ENCODE measurements at regions not wholly inside any gene's neighbourhood (a gene's known extent, or its start where the extent isn't known, plus 50 kb on each side); places are given as distances from the start of the nearest gene placed in this dataset.

DNA sequence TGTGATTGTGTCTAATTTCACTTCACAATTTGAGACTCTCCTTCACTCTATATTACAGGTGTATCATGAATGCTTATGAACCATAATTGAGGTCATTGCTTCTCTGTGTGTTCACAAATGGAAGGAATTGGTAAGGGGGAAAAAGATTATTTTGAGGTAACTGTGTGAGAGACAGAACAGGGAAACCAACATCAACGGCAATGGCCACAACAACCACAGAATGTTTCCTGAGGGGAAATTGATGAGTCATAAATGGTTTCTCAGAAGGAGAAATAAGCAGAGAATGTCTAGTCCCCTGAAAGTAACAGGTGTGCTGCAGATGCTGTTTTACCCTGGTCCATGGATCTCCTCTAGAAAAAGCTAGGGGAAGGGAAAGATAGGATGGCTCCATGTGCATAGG is 361.2 kb upstream of the GALNT5 start:
- no peak overlapping the region for H3K4ac ChIP-seq (ENCODE audit: low read length)
- H3K9me3 ChIP-seq (replicated peaks in 1 of 2; ENCODE audit: control insufficient read depth in 2 of 2, insufficient read depth in 1 of 2, low read depth in 1 of 2, low read length in 2 of 2), result no peaks in the 10 kb centered on the region
- H2BK12ac ChIP-seq (ENCODE audit: low read length), result no peak overlapping the region
- no peak for DNase-seq (ENCODE audit: low spot score)
- no peak overlapping the region for H3K4me2 ChIP-seq (ENCODE audit: insufficient read depth, low read length, poor library complexity, severe bottlenecking)
- H3K4me3 ChIP-seq (ENCODE audit: low read length in 2 of 2), result no peak overlapping the region
- H4K8ac ChIP-seq (ENCODE audit: low read depth, low read length), result no peak overlapping the region
- H3K27ac ChIP-seq (replicated peaks; ENCODE audit: low read length), result no peak overlapping the region
- H2BK15ac ChIP-seq (ENCODE audit: low read length), result no peak overlapping the region
- no peak overlapping the region for H2AK5ac ChIP-seq (ENCODE audit: low read depth, low read length)
- no peak overlapping the region for H2BK5ac ChIP-seq (ENCODE audit: low read length)
- no peak overlapping the region for H3K23ac ChIP-seq (ENCODE audit: low read depth, low read length, poor library complexity)
- no peak overlapping the region for H3K18ac ChIP-seq (ENCODE audit: low read length)
- H4K91ac ChIP-seq (ENCODE audit: low read depth, low read length, poor library complexity), result no peak overlapping the region
- H2AFZ ChIP-seq (ENCODE audit: low read length), result no peak overlapping the region
- no peaks in the 10 kb centered on the region for H3K36me3 ChIP-seq (replicated peaks in 1 of 2; ENCODE audit: control insufficient read depth in 2 of 2, insufficient read depth in 2 of 2, low read length in 2 of 2)
- no peak overlapping the region for H3K14ac ChIP-seq (ENCODE audit: low read length)
- no peak overlapping the region for H3K9ac ChIP-seq (ENCODE audit: low read depth, low read length, poor library complexity)
- peaks cover 0 to 5% of the 10 kb centered on the region in 2 donors for H3K4me1 ChIP-seq (ENCODE audit: control insufficient read depth in 2 of 2, insufficient read depth in 1 of 2, low read depth in 1 of 2, low read length in 2 of 2)
- no peaks in the 10 kb centered on the region for H3K79me1 ChIP-seq (ENCODE audit: low read depth, low read length)
- no CpG with 5 or more reads among the region's 1 CpG for WGBS, 2 donors (ENCODE audit: extremely low coverage in 2 of 2, insufficient read length in 2 of 2, insufficient replicate concordance in 1 of 2)
- no peak overlapping the region for H2BK120ac ChIP-seq (ENCODE audit: low read depth, low read length)
- peaks cover 0 to 3% (median 0%) of the 10 kb centered on the region in 3 experiments for H3K27me3 ChIP-seq (ENCODE audit: control insufficient read depth in 3 of 3, insufficient read depth in 3 of 3, low read depth in 1 of 3, low read length in 3 of 3)

- Histone ChIP-seq H3K27me3 (ENCODE audit: control insufficient read depth in 3 of 3, insufficient read depth in 3 of 3, low read depth in 1 of 3, low read length in 3 of 3) (peaks cover 0 to 3% (median 0%) of the 10 kb centered on the region in 3 experiments), H2AK5ac (ENCODE audit: low read depth, low read length) (no peak overlapping the region), H3K14ac (ENCODE audit: low read length) (no peak overlapping the region), H3K79me1 (ENCODE audit: low read depth, low read length) (no peaks in the 10 kb centered on the region), H2BK12ac (ENCODE audit: low read length) (no peak overlapping the region), H3K9ac (ENCODE audit: low read depth, low read length, poor library complexity) (no peak overlapping the region), H2BK15ac (ENCODE audit: low read length) (no peak overlapping the region), H3K18ac (ENCODE audit: low read length) (no peak overlapping the region), H2BK120ac (ENCODE audit: low read depth, low read length) (no peak overlapping the region), H3K4me1 (ENCODE audit: control insufficient read depth in 2 of 2, insufficient read depth in 1 of 2, low read depth in 1 of 2, low read length in 2 of 2) (peaks cover 0 to 2% of the 10 kb centered on the region in 2 donors), H3K23ac (ENCODE audit: low read depth, low read length, poor library complexity) (no peak overlapping the region), H2BK5ac (ENCODE audit: low read length) (no peak overlapping the region), H2AFZ (ENCODE audit: low read length) (no peak overlapping the region), H3K9me3 (replicated peaks in 1 of 2; ENCODE audit: control insufficient read depth in 2 of 2, insufficient read depth in 1 of 2, low read depth in 1 of 2, low read length in 2 of 2) (no peaks in the 10 kb centered on the region), H3K4me2 (ENCODE audit: insufficient read depth, low read length, poor library complexity, severe bottlenecking) (no peak overlapping the region), H3K27ac (replicated peaks; ENCODE audit: low read length) (no peak overlapping the region), H3K4ac (ENCODE audit: low read length) (no peak overlapping the region), H3K36me3 (replicated peaks in 1 of 2; ENCODE audit: control insufficient read depth in 2 of 2, insufficient read depth in 2 of 2, low read length in 2 of 2) (no peaks in the 10 kb centered on the region), H4K8ac (ENCODE audit: low read depth, low read length) (no peak overlapping the region), H3K4me3 (ENCODE audit: low read length in 2 of 2) (no peak overlapping the region), H4K91ac (ENCODE audit: low read depth, low read length, poor library complexity) (no peak overlapping the region)
- no peak for DNase-seq (ENCODE audit: low spot score)
Observed at GRCh38 chr2:156897548-156897947, 360.0 kb upstream of the GALNT5 start.

DNA sequence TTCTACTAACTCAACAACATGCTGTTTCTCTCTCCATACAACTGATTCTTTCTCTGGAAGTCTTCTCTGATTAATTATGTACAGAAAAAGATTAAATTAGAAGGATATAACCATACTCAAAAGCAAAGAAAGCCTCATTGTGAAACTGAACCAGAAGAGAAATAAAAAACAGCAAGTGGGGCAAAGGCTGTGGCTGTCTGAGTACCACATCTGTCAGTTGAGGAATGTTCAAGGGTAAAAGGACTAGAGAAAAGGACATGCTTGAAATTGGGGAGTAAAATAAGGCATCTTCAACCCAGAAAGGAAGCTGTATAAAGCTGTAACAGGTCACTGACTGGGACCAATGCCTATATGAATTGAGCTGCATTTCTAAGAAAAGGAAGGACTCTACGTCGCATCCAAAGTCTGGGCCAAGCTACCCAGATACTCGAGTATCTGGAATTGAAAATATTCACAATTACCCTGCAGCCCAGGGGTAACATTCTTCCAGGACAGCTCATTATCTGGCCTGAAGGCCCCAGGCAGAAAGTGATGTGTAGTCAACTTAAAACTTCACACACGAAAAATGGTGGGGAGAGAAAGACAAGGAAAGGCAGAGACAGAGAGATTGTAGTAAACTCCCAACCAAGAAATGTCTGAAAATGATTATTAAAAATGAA is 356.0 kb upstream of the GALNT5 start:
- Histone ChIP-seq H3K4me2 (ENCODE audit: insufficient read depth, low read length, poor library complexity, severe bottlenecking) (no peak overlapping the region), H3K4me3 (ENCODE audit: low read length in 2 of 2) (no peak overlapping the region), H2BK5ac (ENCODE audit: low read length) (no peak overlapping the region), H2AFZ (ENCODE audit: low read length) (no peak overlapping the region), H3K9me3 (replicated peaks in 1 of 2; ENCODE audit: control insufficient read depth in 2 of 2, insufficient read depth in 1 of 2, low read depth in 1 of 2, low read length in 2 of 2) (no peaks in the 10 kb centered on the region), H3K23ac (ENCODE audit: low read depth, low read length, poor library complexity) (no peak overlapping the region), H2BK12ac (ENCODE audit: low read length) (no peak overlapping the region), H2AK5ac (ENCODE audit: low read depth, low read length) (no peak overlapping the region), H2BK15ac (ENCODE audit: low read length) (no peak overlapping the region), H4K8ac (ENCODE audit: low read depth, low read length) (no peak overlapping the region), H3K79me1 (ENCODE audit: low read depth, low read length) (no peaks in the 10 kb centered on the region), H3K27me3 (ENCODE audit: control insufficient read depth in 3 of 3, insufficient read depth in 3 of 3, low read depth in 1 of 3, low read length in 3 of 3) (no peaks in the 10 kb centered on the region), H4K91ac (ENCODE audit: low read depth, low read length, poor library complexity) (no peak overlapping the region), H3K4me1 (ENCODE audit: control insufficient read depth in 2 of 2, insufficient read depth in 1 of 2, low read depth in 1 of 2, low read length in 2 of 2) (no peaks in the 10 kb centered on the region), H3K36me3 (replicated peaks in 1 of 2; ENCODE audit: control insufficient read depth in 2 of 2, insufficient read depth in 2 of 2, low read length in 2 of 2) (no peaks in the 10 kb centered on the region), H3K14ac (ENCODE audit: low read length) (no peak overlapping the region), H3K18ac (ENCODE audit: low read length) (no peak overlapping the region), H3K4ac (ENCODE audit: low read length) (no peak overlapping the region), H3K27ac (replicated peaks; ENCODE audit: low read length) (no peak overlapping the region), H2BK120ac (ENCODE audit: low read depth, low read length) (no peak overlapping the region), H3K9ac (ENCODE audit: low read depth, low read length, poor library complexity) (no peak overlapping the region)
- no CpG with 5 or more reads among the region's 4 CpGs for WGBS, 2 donors (ENCODE audit: extremely low coverage in 2 of 2, insufficient read length in 2 of 2, insufficient replicate concordance in 1 of 2)
- no peak for DNase-seq (ENCODE audit: low spot score)

DNA sequence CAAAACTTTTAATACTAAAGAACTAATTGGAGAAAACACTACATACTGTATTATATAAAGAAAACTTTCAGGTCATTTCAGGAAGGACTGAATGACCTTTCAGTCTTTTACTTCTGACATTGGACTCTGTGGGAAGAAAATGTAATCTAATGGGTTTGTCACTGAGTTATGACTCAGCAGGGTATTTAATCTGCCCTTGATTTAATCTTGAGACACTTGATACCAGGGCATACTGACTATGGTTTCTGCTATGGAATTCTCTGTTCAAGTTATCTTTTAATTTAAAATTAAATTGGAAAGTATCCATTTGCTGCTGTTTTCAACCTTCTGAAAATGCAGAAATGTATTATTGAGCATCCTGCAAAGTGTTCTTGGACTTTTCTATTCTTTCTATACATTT is 354.2 kb upstream of the GALNT5 start:
- no peak overlapping the region for H3K9ac ChIP-seq (ENCODE audit: low read depth, low read length, poor library complexity)
- no peak overlapping the region for H3K4ac ChIP-seq (ENCODE audit: low read length)
- H3K23ac ChIP-seq (ENCODE audit: low read depth, low read length, poor library complexity), result no peak overlapping the region
- no peak overlapping the region for H4K8ac ChIP-seq (ENCODE audit: low read depth, low read length)
- no peak overlapping the region for H3K4me3 ChIP-seq (ENCODE audit: low read length in 2 of 2)
- H2BK5ac ChIP-seq (ENCODE audit: low read length), result no peak overlapping the region
- H3K27ac ChIP-seq (replicated peaks; ENCODE audit: low read length), result no peak overlapping the region
- no peaks in the 10 kb centered on the region for H3K9me3 ChIP-seq (replicated peaks in 1 of 2; ENCODE audit: control insufficient read depth in 2 of 2, insufficient read depth in 1 of 2, low read depth in 1 of 2, low read length in 2 of 2)
- H3K14ac ChIP-seq (ENCODE audit: low read length), result no peak overlapping the region
- H2BK15ac ChIP-seq (ENCODE audit: low read length), result no peak overlapping the region
- H3K79me1 ChIP-seq (ENCODE audit: low read depth, low read length), result no peaks in the 10 kb centered on the region
- no peak overlapping the region for H3K18ac ChIP-seq (ENCODE audit: low read length)
- H3K36me3 ChIP-seq (replicated peaks in 1 of 2; ENCODE audit: control insufficient read depth in 2 of 2, insufficient read depth in 2 of 2, low read length in 2 of 2), result no peaks in the 10 kb centered on the region
- H2BK120ac ChIP-seq (ENCODE audit: low read depth, low read length), result no peak overlapping the region
- no peaks in the 10 kb centered on the region for H3K27me3 ChIP-seq (ENCODE audit: control insufficient read depth in 3 of 3, insufficient read depth in 3 of 3, low read depth in 1 of 3, low read length in 3 of 3)
- H2BK12ac ChIP-seq (ENCODE audit: low read length), result no peak overlapping the region
- no peak overlapping the region for H2AFZ ChIP-seq (ENCODE audit: low read length)
- no peak overlapping the region for H3K4me2 ChIP-seq (ENCODE audit: insufficient read depth, low read length, poor library complexity, severe bottlenecking)
- no peak for DNase-seq (ENCODE audit: low spot score)
- H4K91ac ChIP-seq (ENCODE audit: low read depth, low read length, poor library complexity), result no peak overlapping the region
- no peaks in the 10 kb centered on the region for H3K4me1 ChIP-seq (ENCODE audit: control insufficient read depth in 2 of 2, insufficient read depth in 1 of 2, low read depth in 1 of 2, low read length in 2 of 2)
- no peak overlapping the region for H2AK5ac ChIP-seq (ENCODE audit: low read depth, low read length)
